Astrocyte (in vitro differentiated cells and primary cell): ENCODE measurements at regions not wholly inside any gene's neighbourhood (a gene's known extent, or its start where the extent isn't known, plus 50 kb on each side); places are given as distances from the start of the nearest gene placed in this dataset.

Experiments used
- DNase-seq: peaks from one replicate; pipeline ENCODE4 v3.0.0-alpha.2; 2010; ENCODE audit warnings: low read depth
- FAIRE-seq: peaks from 2 replicates; lab custom pipeline; 2011; peaks lifted over from hg19 to GRCh38; lab: Jason Lieb, UNC
- H2AFZ ChIP-seq: 2 replicates; pipeline ENCODE4 v1.6.0; 2012; ENCODE audit warnings: low read depth, low read length, inconsistent platforms
- H3K27ac ChIP-seq: 2 replicates; pipeline ENCODE4 v1.5.1; 2011; ENCODE audit warnings: low read depth, low read length, inconsistent platforms
- H3K27me3 ChIP-seq: 2 replicates; pipeline ENCODE4 v1.6.0; 2011; ENCODE audit warnings: low read length, inconsistent platforms; ENCODE audit not compliant: insufficient read depth
- H3K36me3 ChIP-seq: 2 replicates; pipeline ENCODE4 v1.5.1; 2011; ENCODE audit warnings: low read length, inconsistent platforms; ENCODE audit not compliant: insufficient read depth
- H3K4me1 ChIP-seq: 2 replicates; pipeline ENCODE4 v1.5.1; 2011; ENCODE audit warnings: low read length, inconsistent platforms; ENCODE audit not compliant: insufficient read depth
- H3K4me2 ChIP-seq: 2 replicates; pipeline ENCODE4 v1.6.0; 2012; ENCODE audit warnings: low read length, inconsistent platforms
- H3K4me3 ChIP-seq: 2 replicates; pipeline ENCODE4 v1.5.1; 2011; ENCODE audit warnings: low read depth, mild to moderate bottlenecking, low read length, inconsistent platforms; ENCODE audit not compliant: insufficient read depth
- H3K79me2 ChIP-seq: 2 replicates; pipeline ENCODE4 v1.6.0; 2012; ENCODE audit warnings: mild to moderate bottlenecking, low read length, inconsistent platforms; ENCODE audit not compliant: insufficient read depth
- H3K9ac ChIP-seq: 2 replicates; pipeline ENCODE4 v1.6.0; 2012; ENCODE audit warnings: mild to moderate bottlenecking, low read length, inconsistent platforms
- H3K9me3 ChIP-seq: 2 replicates; pipeline ENCODE4 v1.5.1; 2012; ENCODE audit warnings: low read depth, mild to moderate bottlenecking, low read length, inconsistent platforms; ENCODE audit not compliant: insufficient read depth
- H4K20me1 ChIP-seq: 2 replicates; pipeline ENCODE4 v1.6.0; 2012; ENCODE audit warnings: low read length, inconsistent platforms; ENCODE audit not compliant: insufficient read depth
- H3K27ac Mint-ChIP-seq: one replicate; pipeline ENCODE4 v1.8.0; 2021; ENCODE audit warnings: mild to moderate bottlenecking, mixed read lengths; ENCODE audit not compliant: unreplicated experiment
- H3K27me3 Mint-ChIP-seq: one replicate; pipeline ENCODE4 v1.8.0; 2021; ENCODE audit warnings: low read depth, mixed read lengths; ENCODE audit not compliant: unreplicated experiment
- H3K36me3 Mint-ChIP-seq: one replicate; pipeline ENCODE4 v1.8.0; 2021; ENCODE audit warnings: low read depth, mixed read lengths; ENCODE audit not compliant: unreplicated experiment
- H3K4me1 Mint-ChIP-seq: one replicate; pipeline ENCODE4 v1.8.0; 2021; ENCODE audit warnings: low read depth, mixed read lengths; ENCODE audit not compliant: unreplicated experiment
- H3K4me3 Mint-ChIP-seq: one replicate; pipeline ENCODE4 v1.8.0; 2021; ENCODE audit warnings: mild to moderate bottlenecking, moderate library complexity, mixed read lengths; ENCODE audit not compliant: unreplicated experiment
- H3K9me3 Mint-ChIP-seq: one replicate; pipeline ENCODE4 v1.8.0; 2021; ENCODE audit warnings: mild to moderate bottlenecking, mixed read lengths; ENCODE audit not compliant: unreplicated experiment
- CTCF ChIP-seq: IDR thresholded peaks from 2 replicates; pipeline ENCODE4 v1.5.1; 2011; ENCODE audit warnings: low read depth, mild to moderate bottlenecking, inconsistent platforms, low read length, moderate library complexity; ENCODE audit not compliant: insufficient read depth
- EZH2 ChIP-seq: IDR thresholded peaks from 2 replicates; pipeline ENCODE4 v1.6.1; 2012; ENCODE audit warnings: mild to moderate bottlenecking, low read length, inconsistent platforms; ENCODE audit not compliant: insufficient read depth

GRCh38 chr7:115153176-115153575 lies 231.3 kb downstream of the MDFIC start:
- Mint-ChIP-seq H3K27me3 (no peaks in the 10 kb centered on the region), H3K36me3 (no peaks in the 10 kb centered on the region), H3K27ac (no peak overlapping the region), H3K4me1 (no peaks in the 10 kb centered on the region), H3K4me3 (no peak overlapping the region), H3K9me3 (no peaks in the 10 kb centered on the region)
- Histone ChIP-seq H3K9ac (no peak overlapping the region), H3K36me3 (no peaks in the 10 kb centered on the region), H3K4me1 (no peaks in the 10 kb centered on the region), H3K4me3 (no peak overlapping the region), H3K27ac (no peak overlapping the region), H3K27me3 (no peaks in the 10 kb centered on the region), H4K20me1 (no peaks in the 10 kb centered on the region), H3K79me2 (no peaks in the 10 kb centered on the region), H3K4me2 (no peak overlapping the region), H2AFZ (no peak overlapping the region), H3K9me3 (no peaks in the 10 kb centered on the region)
- no peak for DNase-seq
- TF ChIP-seq EZH2 (no peak), CTCF (no peak)
- no peak for FAIRE-seq

- no peak overlapping the region for H3K4me2 ChIP-seq
- Mint-ChIP-seq H3K4me1 (no peaks in the 10 kb centered on the region), H3K4me3 (no peak overlapping the region), H3K9me3 (no peaks in the 10 kb centered on the region), H3K27ac (no peak overlapping the region), H3K27me3 (no peaks in the 10 kb centered on the region), H3K36me3 (no peaks in the 10 kb centered on the region)
- DNase-seq (no peak), FAIRE-seq (no peak)
- no peak overlapping the region for H2AFZ ChIP-seq
- TF ChIP-seq EZH2 (no peak), CTCF (no peak)
- H3K79me2 ChIP-seq = no peaks in the 10 kb centered on the region
- H4K20me1 ChIP-seq = no peaks in the 10 kb centered on the region
- no peaks in the 10 kb centered on the region for H3K4me1 ChIP-seq
- H3K9me3 ChIP-seq = no peaks in the 10 kb centered on the region
- no peak overlapping the region for H3K9ac ChIP-seq
- H3K27ac ChIP-seq = no peak overlapping the region
- no peak overlapping the region for H3K4me3 ChIP-seq
- no peaks in the 10 kb centered on the region for H3K27me3 ChIP-seq
- H3K36me3 ChIP-seq = no peaks in the 10 kb centered on the region
These were observed 224.3 kb downstream of the MDFIC start for GRCh38 chr7:115146148-115146547.

GRCh38 chr7:115145512-115145911 lies 223.6 kb downstream of the MDFIC start:
- Histone ChIP-seq H3K27ac (no peak overlapping the region), H2AFZ (no peak overlapping the region), H3K79me2 (no peaks in the 10 kb centered on the region), H3K36me3 (no peaks in the 10 kb centered on the region), H3K9me3 (no peaks in the 10 kb centered on the region), H3K27me3 (no peaks in the 10 kb centered on the region), H4K20me1 (no peaks in the 10 kb centered on the region), H3K4me2 (no peak overlapping the region), H3K9ac (no peak overlapping the region), H3K4me3 (no peak overlapping the region), H3K4me1 (no peaks in the 10 kb centered on the region)
- FAIRE-seq (no peak), DNase-seq (peak; percentile 8)
- no peaks in the 10 kb centered on the region for H3K4me1 Mint-ChIP-seq
- H3K36me3 Mint-ChIP-seq = no peaks in the 10 kb centered on the region
- H3K27ac Mint-ChIP-seq = no peak overlapping the region
- TF ChIP-seq CTCF (no peak), EZH2 (no peak)
- no peaks in the 10 kb centered on the region for H3K27me3 Mint-ChIP-seq
- H3K4me3 Mint-ChIP-seq = no peak overlapping the region
- H3K9me3 Mint-ChIP-seq = no peaks in the 10 kb centered on the region
